A549 (cell line): ENCODE measurements at regions not wholly inside any gene's neighbourhood (a gene's known extent, or its start where the extent isn't known, plus 50 kb on each side); places are given as distances from the start of the nearest gene placed in this dataset.

ENCODE experiments used
- ATAC-seq, 2 experiments: fragments of 200-7000 bp in 1 of 2; fragments of >200 bp in 1 of 2; cut with Nextera tagmentation in 1 of 2; cut with Tn5 transposase in 1 of 2; 3 replicates each; pipeline versions ENCODE4 v1.8.0 to v1.9.1; 2018 to 2020; ENCODE audit warnings: mild to moderate bottlenecking in 1 of 2, moderate library complexity in 1 of 2
- CTCF ChIA-PET: fragments of 300-600 bp; sonication (Branson Sonifier 250); formaldehyde crosslinking; extraction: SDS; loops from one replicate; lab custom pipeline; 2021; ENCODE audit warnings: antibody characterized with exemption, inconsistent platforms; lab: Yijun Ruan, JAX
- POLR2A ChIA-PET: fragments of 350-600 bp; formaldehyde crosslinking; extraction: SDS; loops from one replicate; lab custom pipeline; 2021; ENCODE audit warnings: antibody characterized with exemption, inconsistent platforms; lab: Yijun Ruan, JAX
- DNase-seq, 2 experiments: peaks; one replicate each; pipeline versions ENCODE4 v3.0.0 to v3.0.0-alpha.2; 2011 to 2016; ENCODE audit warnings: low read depth in 1 of 2, low spot score in 1 of 2
- FAIRE-seq: peaks from 2 replicates; lab custom pipeline; 2011; peaks lifted over from hg19 to GRCh38; lab: Jason Lieb, UNC
- H3K27ac ChIP-seq, 2 experiments: fragments of >200 bp; sonication (Bioruptor Twin); formaldehyde crosslinking; 3 replicates each; pipeline ENCODE4 v1.5.1; 2016 to 2017
- H3K4me1 ChIP-seq: fragments of >200 bp; sonication (Bioruptor Twin); formaldehyde crosslinking; 3 replicates; pipeline ENCODE4 v1.6.1; 2016
- H3K4me2 ChIP-seq: fragments of >200 bp; sonication (Bioruptor Twin); formaldehyde crosslinking; 3 replicates; pipeline ENCODE4 v1.6.1; 2016
- H3K4me3 ChIP-seq: fragments of >200 bp; sonication (Bioruptor Twin); formaldehyde crosslinking; 3 replicates; pipeline ENCODE4 v1.5.1; 2016
- H3K9me3 ChIP-seq: fragments of >200 bp; sonication (Bioruptor Twin); formaldehyde crosslinking; 3 replicates; pipeline ENCODE4 v1.6.1; 2016
- CBX2 ChIP-seq: fragments of 200-600 bp; sonication (generic); IDR thresholded peaks from 2 replicates; pipeline ENCODE4 v1.6.1; 2016; ENCODE audit warnings: low read depth, mild to moderate bottlenecking, borderline replicate concordance
- CBX8 ChIP-seq: fragments of 200-600 bp; sonication (generic); IDR thresholded peaks from 2 replicates; pipeline ENCODE4 v1.6.1; 2016
- FOXS1 ChIP-seq: fragments of 250-450 bp; sonication (Bioruptor Pico); IDR thresholded peaks from 2 replicates; pipeline ENCODE4 v1.5.0; 2020; ENCODE audit warnings: mild to moderate bottlenecking, moderate library complexity
- GATA3 ChIP-seq: IDR thresholded peaks from 2 replicates; pipeline ENCODE4 v1.6.1; 2012; ENCODE audit warnings: borderline replicate concordance
- HOXB13 ChIP-seq: fragments of 250-450 bp; sonication (Bioruptor Pico); IDR thresholded peaks from 2 replicates; pipeline ENCODE4 v1.5.0; 2020; ENCODE audit warnings: low read depth, mild to moderate bottlenecking, moderate library complexity
- KDM1A ChIP-seq: fragments of 200-600 bp; sonication (generic); IDR thresholded peaks from 2 replicates; pipeline ENCODE4 v1.6.1; 2016; ENCODE audit warnings: low read depth, mild to moderate bottlenecking
- MAFK ChIP-seq: fragments of 450-650 bp; IDR thresholded peaks from 2 replicates; pipeline ENCODE4 v1.6.1; 2014; ENCODE audit not compliant: partially characterized antibody
- MYC ChIP-seq: IDR thresholded peaks from 2 replicates; pipeline ENCODE4 v1.6.1; 2012; ENCODE audit warnings: mild to moderate bottlenecking, inconsistent platforms, low read length, improper control_type of control experiment, borderline replicate concordance
- RNF2 ChIP-seq: fragments of 200-600 bp; sonication (generic); IDR thresholded peaks from 2 replicates; pipeline ENCODE4 v1.6.1; 2016; ENCODE audit warnings: low read depth, mild to moderate bottlenecking, antibody characterized with exemption, moderate library complexity, borderline replicate concordance
- SMC3 ChIP-seq: fragments of >200 bp; sonication (Bioruptor Twin); formaldehyde crosslinking; IDR thresholded peaks from 3 replicates; pipeline ENCODE4 v1.6.1; 2018; ENCODE audit warnings: inconsistent platforms
- ZC3H11A ChIP-seq: fragments of 450-650 bp; IDR thresholded peaks from 2 replicates; pipeline ENCODE4 v1.6.1; 2014; ENCODE audit warnings: antibody characterized with exemption, mild to moderate bottlenecking
- whole genome bisulfite sequencing: methylation state at CpG from one replicate; pipeline ENCODE4 v1.1.6; 2017; ENCODE audit errors: missing lambda C conversion rate; 5-methylcytosine and 5-hydroxymethylcytosine counted together
- TF ChIP-seq, protein P1 (sequence below): fragments of 250-450 bp; sonication (Bioruptor Pico); IDR thresholded peaks from 2 replicates; pipeline ENCODE4 v1.5.0; 2020; ENCODE audit warnings: low read depth, mild to moderate bottlenecking, moderate library complexity
- TF ChIP-seq, protein P2 (sequence below): fragments of 150-350 bp; IDR thresholded peaks from 2 replicates; pipeline ENCODE4 v1.6.1; 2014; ENCODE audit warnings: low read depth, mild to moderate bottlenecking, low read length
- TF ChIP-seq, protein P3 (sequence below): fragments of >200 bp; sonication (Bioruptor Twin); formaldehyde crosslinking; IDR thresholded peaks from 3 replicates; pipeline ENCODE4 v1.5.1; 2016
- TF ChIP-seq, protein P4 (sequence below): fragments of 250-450 bp; sonication (Bioruptor Pico); IDR thresholded peaks from 2 replicates; pipeline ENCODE4 v1.5.0; 2021; ENCODE audit warnings: mild to moderate bottlenecking, moderate library complexity, borderline replicate concordance

DNA sequence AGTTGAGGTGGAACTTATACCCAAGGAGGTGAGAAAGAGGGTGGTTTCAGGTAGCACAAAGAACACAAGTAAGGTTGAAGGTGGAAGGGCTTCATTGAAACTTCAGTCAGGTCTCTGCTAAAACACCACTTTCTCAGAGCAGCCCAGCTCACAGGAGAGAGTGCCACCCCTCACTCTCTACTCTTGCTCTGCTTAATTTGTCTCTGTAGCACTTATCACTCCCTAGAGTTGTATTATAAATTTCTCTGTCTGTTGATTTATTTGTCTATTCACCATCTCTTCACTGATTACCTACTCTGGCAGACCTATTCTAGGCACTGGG lies 353.8 kb upstream of the CNR1 start:
- Histone ChIP-seq H3K27ac (no peak overlapping the region), H3K4me1 (no peaks in the 10 kb centered on the region), H3K4me2 (no peak overlapping the region), H3K9me3 (no peaks in the 10 kb centered on the region), H3K4me3 (no peak overlapping the region)
- FAIRE-seq (no peak), DNase-seq (no peak), ATAC-seq (no peak)
- CTCF ChIA-PET, result no interaction called here
- POLR2A ChIA-PET, result no interaction called here
- TF ChIP-seq, protein P1, sequence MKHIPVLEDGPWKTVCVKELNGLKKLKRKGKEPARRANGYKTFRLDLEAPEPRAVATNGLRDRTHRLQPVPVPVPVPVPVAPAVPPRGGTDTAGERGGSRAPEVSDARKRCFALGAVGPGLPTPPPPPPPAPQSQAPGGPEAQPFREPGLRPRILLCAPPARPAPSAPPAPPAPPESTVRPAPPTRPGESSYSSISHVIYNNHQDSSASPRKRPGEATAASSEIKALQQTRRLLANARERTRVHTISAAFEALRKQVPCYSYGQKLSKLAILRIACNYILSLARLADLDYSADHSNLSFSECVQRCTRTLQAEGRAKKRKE (CRISPR knock-in tag), result no peak
- TF ChIP-seq CBX8 (no peak), GATA3 (no peak), CBX2 (no peak), KDM1A (no peak), ZC3H11A (no peak), HOXB13 (CRISPR knock-in tag) (no peak), SMC3 (no peak), MYC (no peak)
- TF ChIP-seq, protein P2, sequence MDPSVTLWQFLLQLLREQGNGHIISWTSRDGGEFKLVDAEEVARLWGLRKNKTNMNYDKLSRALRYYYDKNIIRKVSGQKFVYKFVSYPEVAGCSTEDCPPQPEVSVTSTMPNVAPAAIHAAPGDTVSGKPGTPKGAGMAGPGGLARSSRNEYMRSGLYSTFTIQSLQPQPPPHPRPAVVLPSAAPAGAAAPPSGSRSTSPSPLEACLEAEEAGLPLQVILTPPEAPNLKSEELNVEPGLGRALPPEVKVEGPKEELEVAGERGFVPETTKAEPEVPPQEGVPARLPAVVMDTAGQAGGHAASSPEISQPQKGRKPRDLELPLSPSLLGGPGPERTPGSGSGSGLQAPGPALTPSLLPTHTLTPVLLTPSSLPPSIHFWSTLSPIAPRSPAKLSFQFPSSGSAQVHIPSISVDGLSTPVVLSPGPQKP, result no peak

DNA sequence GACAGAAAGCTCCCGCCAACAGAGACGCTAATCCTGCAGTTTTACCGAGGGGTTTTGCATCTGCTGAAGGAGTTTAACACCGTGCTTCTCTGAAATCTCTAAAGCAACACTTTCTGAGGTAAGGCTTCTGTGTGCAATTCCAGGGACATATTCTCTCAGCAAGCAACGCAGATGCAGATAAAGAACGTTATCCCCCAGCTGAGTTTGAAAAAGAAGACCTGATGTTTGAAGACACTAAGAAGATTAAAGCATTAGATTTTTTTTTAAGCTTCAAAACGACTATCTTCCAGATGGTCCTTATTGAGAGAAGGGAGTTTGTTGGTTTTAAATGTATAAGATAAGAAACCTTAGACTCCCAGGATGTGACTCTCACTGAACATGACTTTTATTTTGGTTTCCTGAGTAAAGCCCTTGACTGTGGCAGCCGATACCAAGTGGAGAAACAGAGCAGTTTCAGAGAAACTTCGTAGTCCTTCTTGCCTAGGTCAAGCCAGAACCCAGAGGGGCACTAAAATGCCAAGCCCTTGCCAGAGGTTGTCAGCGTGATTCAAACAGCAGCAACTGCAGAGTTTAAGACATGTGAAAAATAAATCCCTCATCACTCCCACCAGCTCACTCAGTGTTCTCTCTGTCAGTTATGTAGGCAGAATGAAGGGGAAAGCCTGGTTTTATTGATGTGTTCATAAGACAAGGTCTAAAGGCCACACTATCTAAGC lies 353.3 kb upstream of the CNR1 start:
- no peak overlapping the region for H3K27ac ChIP-seq
- 28% methylated on average over 10 of the region's 10 CpGs for WGBS
- TF ChIP-seq, protein P3, sequence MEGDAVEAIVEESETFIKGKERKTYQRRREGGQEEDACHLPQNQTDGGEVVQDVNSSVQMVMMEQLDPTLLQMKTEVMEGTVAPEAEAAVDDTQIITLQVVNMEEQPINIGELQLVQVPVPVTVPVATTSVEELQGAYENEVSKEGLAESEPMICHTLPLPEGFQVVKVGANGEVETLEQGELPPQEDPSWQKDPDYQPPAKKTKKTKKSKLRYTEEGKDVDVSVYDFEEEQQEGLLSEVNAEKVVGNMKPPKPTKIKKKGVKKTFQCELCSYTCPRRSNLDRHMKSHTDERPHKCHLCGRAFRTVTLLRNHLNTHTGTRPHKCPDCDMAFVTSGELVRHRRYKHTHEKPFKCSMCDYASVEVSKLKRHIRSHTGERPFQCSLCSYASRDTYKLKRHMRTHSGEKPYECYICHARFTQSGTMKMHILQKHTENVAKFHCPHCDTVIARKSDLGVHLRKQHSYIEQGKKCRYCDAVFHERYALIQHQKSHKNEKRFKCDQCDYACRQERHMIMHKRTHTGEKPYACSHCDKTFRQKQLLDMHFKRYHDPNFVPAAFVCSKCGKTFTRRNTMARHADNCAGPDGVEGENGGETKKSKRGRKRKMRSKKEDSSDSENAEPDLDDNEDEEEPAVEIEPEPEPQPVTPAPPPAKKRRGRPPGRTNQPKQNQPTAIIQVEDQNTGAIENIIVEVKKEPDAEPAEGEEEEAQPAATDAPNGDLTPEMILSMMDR, result no peak
- no peaks in the 10 kb centered on the region for H3K4me1 ChIP-seq
- H3K4me3 ChIP-seq, result no peak overlapping the region
- no peak for DNase-seq
- no peak for FAIRE-seq
- CTCF ChIA-PET, result no interaction called here
- H3K4me2 ChIP-seq, result no peak overlapping the region
- no peaks in the 10 kb centered on the region for H3K9me3 ChIP-seq
- POLR2A ChIA-PET, result no interaction called here
- no peak for ATAC-seq

DNA sequence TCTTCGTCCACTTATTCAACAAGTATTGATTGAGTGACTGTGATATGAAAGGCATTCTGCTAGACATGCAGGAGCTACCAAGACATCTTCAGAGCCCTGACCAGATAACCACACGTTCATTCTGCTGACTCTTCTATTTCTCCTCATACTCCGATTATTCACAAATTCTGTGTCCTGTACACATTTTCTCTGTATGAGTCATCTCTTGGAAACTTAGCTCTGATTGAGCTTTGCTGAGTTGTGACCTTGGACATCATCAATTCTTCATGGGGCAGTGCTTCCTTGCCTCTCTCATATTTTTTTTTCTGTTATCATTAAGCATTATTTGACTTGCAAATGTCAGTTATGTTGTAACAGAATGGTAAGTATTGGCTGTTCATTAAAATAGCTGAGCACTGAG lies 351.6 kb upstream of the CNR1 start:
- H3K27ac ChIP-seq, result no peak overlapping the region
- H3K9me3 ChIP-seq, result no peaks in the 10 kb centered on the region
- H3K4me1 ChIP-seq, result no peaks in the 10 kb centered on the region
- POLR2A ChIA-PET, result no interaction called here
- no peak for ATAC-seq
- H3K4me2 ChIP-seq, result no peak overlapping the region
- DNase-seq, result no peak
- TF ChIP-seq RNF2 (no peak), MAFK (peak; percentile 61), FOXS1 (CRISPR knock-in tag) (no peak)
- TF ChIP-seq, protein P4, sequence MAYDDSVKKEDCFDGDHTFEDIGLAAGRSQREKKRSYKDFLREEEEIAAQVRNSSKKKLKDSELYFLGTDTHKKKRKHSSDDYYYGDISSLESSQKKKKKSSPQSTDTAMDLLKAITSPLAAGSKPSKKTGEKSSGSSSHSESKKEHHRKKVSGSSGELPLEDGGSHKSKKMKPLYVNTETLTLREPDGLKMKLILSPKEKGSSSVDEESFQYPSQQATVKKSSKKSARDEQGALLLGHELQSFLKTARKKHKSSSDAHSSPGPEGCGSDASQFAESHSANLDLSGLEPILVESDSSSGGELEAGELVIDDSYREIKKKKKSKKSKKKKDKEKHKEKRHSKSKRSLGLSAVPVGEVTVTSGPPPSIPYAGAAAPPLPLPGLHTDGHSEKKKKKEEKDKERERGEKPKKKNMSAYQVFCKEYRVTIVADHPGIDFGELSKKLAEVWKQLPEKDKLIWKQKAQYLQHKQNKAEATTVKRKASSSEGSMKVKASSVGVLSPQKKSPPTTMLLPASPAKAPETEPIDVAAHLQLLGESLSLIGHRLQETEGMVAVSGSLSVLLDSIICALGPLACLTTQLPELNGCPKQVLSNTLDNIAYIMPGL (CRISPR knock-in tag), result no peak
- CTCF ChIA-PET, result no interaction called here
- no peak for FAIRE-seq
- 51% methylated on average over 3 of the region's 3 CpGs for WGBS
- no peak overlapping the region for H3K4me3 ChIP-seq
